Right ventricle myocardium inferior (tissue), 1 donor: ENCODE measurements at regions not wholly inside any gene's neighbourhood (a gene's known extent, or its start where the extent isn't known, plus 50 kb on each side); places are given as distances from the start of the nearest gene placed in this dataset.

Source experiments
- ATAC-seq: fragments of 200-7000 bp; cut with Tn5 transposase; one replicate; pipeline ENCODE4 v1.9.1; 2020; ENCODE audit warnings: mild to moderate bottlenecking, moderate library complexity
- DNase-seq: peaks from one replicate; pipeline ENCODE4 v3.0.0; 2021; ENCODE audit errors: missing footprints
- intact Hi-C: fragments of 100-400 bp; cut with DNase I; formaldehyde crosslinking; loops from one replicate; pipeline ENCODE4 v1.11.0; 2022
- donor health status: DM: no; HTN: yes; CAD: no; lungs with severe emphysema.

- ATAC-seq (no peak), DNase-seq (no peak)
- intact Hi-C loops, result no loop called here
These were observed 107.1 kb upstream of the SORBS2 start for GRCh38 chr4:185919107-185919506.

- intact Hi-C loops, result loop anchor here (5.0 kb wide), 1 partner anchor 48 kb away; no protein-coding TSS in a partner anchor
- ATAC-seq, result no peak
- no peak for DNase-seq
These were observed 108.2 kb upstream of the SORBS2 start for GRCh38 chr4:185920171-185920570.

GRCh38 chr4:185920691-185921260, 108.8 kb upstream of the SORBS2 start:
- ATAC-seq (no peak), DNase-seq (no peak)
- intact Hi-C loops, result loop anchor here (5.0 kb wide), 1 partner anchor 48 kb away; no protein-coding TSS in a partner anchor

- ATAC-seq, result peak; percentile 7
- intact Hi-C loops, result loop anchor here (5.0 kb wide), 1 partner anchor 50 kb away; no protein-coding TSS in a partner anchor
- no peak for DNase-seq
These were observed 109.9 kb upstream of the SORBS2 start for GRCh38 chr4:185921583-185922555.

GRCh38 chr4:185924458-185925044, 112.6 kb upstream of the SORBS2 start:
- DNase-seq (no peak), ATAC-seq (no peak)
- intact Hi-C loops, result loop anchor here (5.0 kb wide), 2 partner anchors 52 to 73 kb away; no protein-coding TSS in a partner anchor

GRCh38 chr4:185925910-185926360, 113.9 kb upstream of the SORBS2 start:
- intact Hi-C loops, result loop anchor here (5.0 kb wide), 1 partner anchor 71 kb away; no protein-coding TSS in a partner anchor
- ATAC-seq (peak; percentile 80), DNase-seq (no peak)

GRCh38 chr4:185931375-185931774, 119.4 kb upstream of the SORBS2 start:
- ATAC-seq (no peak), DNase-seq (no peak)
- intact Hi-C loops, result no loop called here

GRCh38 chr4:185931986-185932385, 120.0 kb upstream of the SORBS2 start:
- ATAC-seq (no peak), DNase-seq (no peak)
- intact Hi-C loops, result no loop called here

- intact Hi-C loops, result no loop called here
- DNase-seq (no peak), ATAC-seq (no peak)
These were observed 120.5 kb upstream of the SORBS2 start for GRCh38 chr4:185932491-185932890.

GRCh38 chr4:185933078-185933581, 121.1 kb upstream of the SORBS2 start:
- DNase-seq (no peak), ATAC-seq (peak; percentile 72)
- intact Hi-C loops, result no loop called here

GRCh38 chr4:185936650-185937376, 124.8 kb upstream of the SORBS2 start:
- intact Hi-C loops, result no loop called here
- ATAC-seq (no peak), DNase-seq (no peak)

- no peak for ATAC-seq
- intact Hi-C loops, result no loop called here
- DNase-seq, result no peak
These were observed 126.7 kb upstream of the SORBS2 start for GRCh38 chr4:185938654-185939053.

GRCh38 chr4:185941461-185941860, 127.5 kb upstream of the TLR3 start:
- DNase-seq, result no peak
- no peak for ATAC-seq
- intact Hi-C loops, result no loop called here

GRCh38 chr4:185945252-185945651, 123.7 kb upstream of the TLR3 start:
- DNase-seq, result no peak
- intact Hi-C loops, result no loop called here
- no peak for ATAC-seq

- intact Hi-C loops, result no loop called here
- ATAC-seq, result no peak
- no peak for DNase-seq
These were observed 123.0 kb upstream of the TLR3 start for GRCh38 chr4:185945906-185946305.

- DNase-seq (no peak), ATAC-seq (no peak)
- intact Hi-C loops, result no loop called here
These were observed 118.1 kb upstream of the TLR3 start for GRCh38 chr4:185950891-185951290.

GRCh38 chr4:185955151-185955770, 113.7 kb upstream of the TLR3 start:
- no peak for ATAC-seq
- intact Hi-C loops, result no loop called here

GRCh38 chr4:185955826-185956543, 113.0 kb upstream of the TLR3 start:
- intact Hi-C loops, result no loop called here
- ATAC-seq, result no peak
- DNase-seq, result no peak

More at GRCh38 chr4:185955151-185955770, 113.7 kb upstream of the TLR3 start:
- DNase-seq, result no peak
